ENCODE measurements at regions not wholly inside any gene's neighbourhood (a gene's known extent, or its start where the extent isn't known, plus 50 kb on each side); places are given as distances from the start of the nearest gene placed in this dataset.
A peak's percentile ranks its signal among the peaks of the same experiment; 100 is the strongest.

- intact Hi-C loops (cut with DNase I) = no loop called here
- 77 to 81% methylated on average over 10 of the region's 10 CpGs for WGBS, 2 donors
- Histone ChIP-seq H3K4me3 (ENCODE audit: low read length in 2 of 2) (no peak overlapping the region), H3K36me3 (ENCODE audit: control insufficient read depth in 1 of 2, insufficient read depth in 2 of 2, low read length in 1 of 2) (no peaks in the 10 kb centered on the region), H3K27ac (ENCODE audit: low read depth in 1 of 2, low read length in 2 of 2) (no peak overlapping the region), H3K9me3 (ENCODE audit: control insufficient read depth, low read length) (no peaks in the 10 kb centered on the region), H3K4me1 (ENCODE audit: control insufficient read depth in 1 of 2, insufficient read depth in 2 of 2, low read length in 2 of 2) (no peaks in the 10 kb centered on the region), H3K27me3 (ENCODE audit: control insufficient read depth in 1 of 2, insufficient read depth in 2 of 2, low read length in 1 of 2) (no peaks in the 10 kb centered on the region)
- DNase-seq (peak; percentile 11 to 60), ATAC-seq (ENCODE audit: low FRiP score) (no peak)
Measured at GRCh38 chr7:155984028-155984580, 171.8 kb upstream of the SHH start.

- Histone ChIP-seq H3K27ac (ENCODE audit: low read depth in 1 of 2, low read length in 2 of 2) (no peak overlapping the region), H3K4me3 (ENCODE audit: low read length in 2 of 2) (no peak overlapping the region), H3K9me3 (ENCODE audit: control insufficient read depth, low read length) (no peaks in the 10 kb centered on the region), H3K27me3 (ENCODE audit: control insufficient read depth in 1 of 2, insufficient read depth in 2 of 2, low read length in 1 of 2) (no peaks in the 10 kb centered on the region), H3K4me1 (ENCODE audit: control insufficient read depth in 1 of 2, insufficient read depth in 2 of 2, low read length in 2 of 2) (no peaks in the 10 kb centered on the region), H3K36me3 (ENCODE audit: control insufficient read depth in 1 of 2, insufficient read depth in 2 of 2, low read length in 1 of 2) (no peaks in the 10 kb centered on the region)
- 66 to 67% methylated on average over 14 of the region's 14 CpGs for WGBS, 2 donors
- DNase-seq (peak; percentile 18 to 49), ATAC-seq (ENCODE audit: low FRiP score) (no peak)
- intact Hi-C loops (cut with DNase I) = no loop called here
Measured at GRCh38 chr7:155983176-155983815, 171.0 kb upstream of the SHH start.

- 74 to 78% methylated on average over 2 of the region's 2 CpGs for WGBS, 2 donors
- Histone ChIP-seq H3K36me3 (ENCODE audit: control insufficient read depth in 1 of 2, insufficient read depth in 2 of 2, low read length in 1 of 2) (no peaks in the 10 kb centered on the region), H3K27ac (ENCODE audit: low read depth in 1 of 2, low read length in 2 of 2) (no peak overlapping the region), H3K9me3 (ENCODE audit: control insufficient read depth, low read length) (no peaks in the 10 kb centered on the region), H3K4me1 (ENCODE audit: control insufficient read depth in 1 of 2, insufficient read depth in 2 of 2, low read length in 2 of 2) (no peaks in the 10 kb centered on the region), H3K4me3 (ENCODE audit: low read length in 2 of 2) (no peak overlapping the region), H3K27me3 (ENCODE audit: control insufficient read depth in 1 of 2, insufficient read depth in 2 of 2, low read length in 1 of 2) (no peaks in the 10 kb centered on the region)
- DNase-seq (no peak), ATAC-seq (ENCODE audit: low FRiP score) (no peak)
- intact Hi-C loops (cut with DNase I) = no loop called here
Measured at GRCh38 chr7:155981703-155982102, 169.4 kb upstream of the SHH start.

- H3K36me3 ChIP-seq (ENCODE audit: control insufficient read depth in 1 of 2, insufficient read depth in 2 of 2, low read length in 1 of 2) = no peaks in the 10 kb centered on the region
- no peak overlapping the region for H3K4me3 ChIP-seq (ENCODE audit: low read length in 2 of 2)
- intact Hi-C loops (cut with DNase I) = no loop called here
- DNase-seq (peak; percentile 24 to 67), ATAC-seq (ENCODE audit: low FRiP score) (no peak)
- H3K4me1 ChIP-seq (ENCODE audit: control insufficient read depth in 1 of 2, insufficient read depth in 2 of 2, low read length in 2 of 2) = no peaks in the 10 kb centered on the region
- H3K27me3 ChIP-seq (ENCODE audit: control insufficient read depth in 1 of 2, insufficient read depth in 2 of 2, low read length in 1 of 2) = no peaks in the 10 kb centered on the region
- no peak overlapping the region for H3K27ac ChIP-seq (ENCODE audit: low read depth in 1 of 2, low read length in 2 of 2)
- 83 to 84% methylated on average over 10 of the region's 10 CpGs for WGBS, 2 donors
- H3K9me3 ChIP-seq (ENCODE audit: control insufficient read depth, low read length) = no peaks in the 10 kb centered on the region
Measured at GRCh38 chr7:155980841-155981240, 168.6 kb upstream of the SHH start.

GRCh38 chr7:155979994-155980393, 167.7 kb upstream of the SHH start:
- intact Hi-C loops (cut with DNase I) = no loop called here
- Histone ChIP-seq H3K9me3 (ENCODE audit: control insufficient read depth, low read length) (no peaks in the 10 kb centered on the region), H3K36me3 (ENCODE audit: control insufficient read depth in 1 of 2, insufficient read depth in 2 of 2, low read length in 1 of 2) (no peaks in the 10 kb centered on the region), H3K4me3 (ENCODE audit: low read length in 2 of 2) (no peak overlapping the region), H3K27me3 (ENCODE audit: control insufficient read depth in 1 of 2, insufficient read depth in 2 of 2, low read length in 1 of 2) (no peaks in the 10 kb centered on the region), H3K27ac (ENCODE audit: low read depth in 1 of 2, low read length in 2 of 2) (no peak overlapping the region), H3K4me1 (ENCODE audit: control insufficient read depth in 1 of 2, insufficient read depth in 2 of 2, low read length in 2 of 2) (no peaks in the 10 kb centered on the region)
- DNase-seq (peak in 1 of 2 donors; percentile 33), ATAC-seq (ENCODE audit: low FRiP score) (no peak)
- 82 to 87% methylated on average over 12 of the region's 12 CpGs for WGBS, 2 donors

GRCh38 chr7:155979566-155979965, 167.3 kb upstream of the SHH start:
- H3K4me1 ChIP-seq (ENCODE audit: control insufficient read depth in 1 of 2, insufficient read depth in 2 of 2, low read length in 2 of 2) = no peaks in the 10 kb centered on the region
- intact Hi-C loops (cut with DNase I) = no loop called here
- H3K27ac ChIP-seq (ENCODE audit: low read depth in 1 of 2, low read length in 2 of 2) = no peak overlapping the region
- H3K36me3 ChIP-seq (ENCODE audit: control insufficient read depth in 1 of 2, insufficient read depth in 2 of 2, low read length in 1 of 2) = no peaks in the 10 kb centered on the region
- no peaks in the 10 kb centered on the region for H3K27me3 ChIP-seq (ENCODE audit: control insufficient read depth in 1 of 2, insufficient read depth in 2 of 2, low read length in 1 of 2)
- H3K4me3 ChIP-seq (ENCODE audit: low read length in 2 of 2) = no peak overlapping the region
- H3K9me3 ChIP-seq (ENCODE audit: control insufficient read depth, low read length) = no peaks in the 10 kb centered on the region
- DNase-seq (no peak), ATAC-seq (ENCODE audit: low FRiP score) (no peak)
- WGBS, 2 donors = 63 to 71% methylated on average over 4 of the region's 4 CpGs

GRCh38 chr7:155975490-155975889, 163.2 kb upstream of the SHH start:
- peak; percentile 17 to 39 for DNase-seq
- intact Hi-C loops (cut with DNase I) = no loop called here
- Histone ChIP-seq H3K27ac (ENCODE audit: low read depth in 1 of 2, low read length in 2 of 2) (no peak overlapping the region), H3K9me3 (ENCODE audit: control insufficient read depth, low read length) (no peaks in the 10 kb centered on the region), H3K4me3 (ENCODE audit: low read length in 2 of 2) (no peak overlapping the region), H3K4me1 (ENCODE audit: control insufficient read depth in 1 of 2, insufficient read depth in 2 of 2, low read length in 2 of 2) (no peaks in the 10 kb centered on the region), H3K27me3 (ENCODE audit: control insufficient read depth in 1 of 2, insufficient read depth in 2 of 2, low read length in 1 of 2) (no peaks in the 10 kb centered on the region), H3K36me3 (ENCODE audit: control insufficient read depth in 1 of 2, insufficient read depth in 2 of 2, low read length in 1 of 2) (no peaks in the 10 kb centered on the region)
- 71 to 73% methylated on average over 7 of the region's 7 CpGs for WGBS, 2 donors
- ATAC-seq (ENCODE audit: low FRiP score) = no peak

- ATAC-seq (ENCODE audit: low FRiP score) (no peak), DNase-seq (peak; percentile 3 to 65)
- H3K4me3 ChIP-seq (ENCODE audit: low read length in 2 of 2) = no peak overlapping the region
- intact Hi-C loops (cut with DNase I) = no loop called here
- H3K4me1 ChIP-seq (ENCODE audit: control insufficient read depth in 1 of 2, insufficient read depth in 2 of 2, low read length in 2 of 2) = no peaks in the 10 kb centered on the region
- H3K27me3 ChIP-seq (ENCODE audit: control insufficient read depth in 1 of 2, insufficient read depth in 2 of 2, low read length in 1 of 2) = no peaks in the 10 kb centered on the region
- 65 to 67% methylated on average over 11 of the region's 11 CpGs for WGBS, 2 donors
- H3K27ac ChIP-seq (ENCODE audit: low read depth in 1 of 2, low read length in 2 of 2) = no peak overlapping the region
- no peaks in the 10 kb centered on the region for H3K36me3 ChIP-seq (ENCODE audit: control insufficient read depth in 1 of 2, insufficient read depth in 2 of 2, low read length in 1 of 2)
- H3K9me3 ChIP-seq (ENCODE audit: control insufficient read depth, low read length) = no peaks in the 10 kb centered on the region
Measured at GRCh38 chr7:155974186-155974897, 162.1 kb upstream of the SHH start.

- ATAC-seq (ENCODE audit: low FRiP score) = no peak
- intact Hi-C loops (cut with DNase I) = no loop called here
Measured at GRCh38 chr7:155973451-155973997, 161.3 kb upstream of the SHH start.

More at GRCh38 chr7:155973451-155973997, 161.3 kb upstream of the SHH start:
- DNase-seq = peak; percentile 21 to 70
- no peaks in the 10 kb centered on the region for H3K27me3 ChIP-seq (ENCODE audit: control insufficient read depth in 1 of 2, insufficient read depth in 2 of 2, low read length in 1 of 2)
- no peaks in the 10 kb centered on the region for H3K36me3 ChIP-seq (ENCODE audit: control insufficient read depth in 1 of 2, insufficient read depth in 2 of 2, low read length in 1 of 2)
- no peaks in the 10 kb centered on the region for H3K9me3 ChIP-seq (ENCODE audit: control insufficient read depth, low read length)
- H3K27ac ChIP-seq (ENCODE audit: low read depth in 1 of 2, low read length in 2 of 2) = no peak overlapping the region
- WGBS, 2 donors = 81% methylated on average over 15 of the region's 15 CpGs
- H3K4me1 ChIP-seq (ENCODE audit: control insufficient read depth in 1 of 2, insufficient read depth in 2 of 2, low read length in 2 of 2) = no peaks in the 10 kb centered on the region
- H3K4me3 ChIP-seq (ENCODE audit: low read length in 2 of 2) = no peak overlapping the region
